SJCRH30 (cell line): ENCODE measurements at regions not wholly inside any gene's neighbourhood (a gene's known extent, or its start where the extent isn't known, plus 50 kb on each side); places are given as distances from the start of the nearest gene placed in this dataset.

Source experiments
- DNase-seq, 2 experiments: peaks; one replicate each; pipeline ENCODE4 v3.0.0-alpha.2; 2015 to 2020
- H3K27ac ChIP-seq: fragments of 250-450 bp; sonication (Bioruptor Pico); 2 replicates; pipeline ENCODE4 v1.5.1; 2020; ENCODE audit warnings: mild to moderate bottlenecking, moderate library complexity
- H3K27me3 ChIP-seq: fragments of 250-450 bp; sonication (Bioruptor Pico); 2 replicates; pipeline ENCODE4 v1.5.1; 2020; ENCODE audit warnings: mild to moderate bottlenecking, moderate library complexity
- H3K36me3 ChIP-seq: fragments of 250-450 bp; sonication (Bioruptor Pico); 2 replicates; pipeline ENCODE4 v1.5.1; 2020; ENCODE audit warnings: mild to moderate bottlenecking, moderate library complexity
- H3K4me1 ChIP-seq: fragments of 250-450 bp; sonication (Bioruptor Pico); 2 replicates; pipeline ENCODE4 v1.5.1; 2020; ENCODE audit warnings: mild to moderate bottlenecking, moderate library complexity
- H3K4me3 ChIP-seq: fragments of 250-450 bp; sonication (Bioruptor Pico); 2 replicates; pipeline ENCODE4 v1.5.1; 2020; ENCODE audit warnings: mild to moderate bottlenecking, moderate library complexity
- H3K9me3 ChIP-seq: fragments of 250-450 bp; sonication (Bioruptor Pico); replicated peaks from 2 replicates; pipeline ENCODE4 v1.5.1; 2020; ENCODE audit warnings: mild to moderate bottlenecking, moderate library complexity

GRCh38 chr6:14616656-14617055 lies 499.1 kb downstream of the CD83 start:
- DNase-seq, result no peak
- no peaks in the 10 kb centered on the region for H3K27me3 ChIP-seq
- no peaks in the 10 kb centered on the region for H3K9me3 ChIP-seq
- no peaks in the 10 kb centered on the region for H3K36me3 ChIP-seq
- no peaks in the 10 kb centered on the region for H3K4me1 ChIP-seq
- no peak overlapping the region for H3K4me3 ChIP-seq
- no peak overlapping the region for H3K27ac ChIP-seq

GRCh38 chr6:14618759-14619418 lies 501.3 kb downstream of the CD83 start:
- no peaks in the 10 kb centered on the region for H3K36me3 ChIP-seq
- H3K4me3 ChIP-seq, result no peak overlapping the region
- H3K27ac ChIP-seq, result no peak overlapping the region
- no peak for DNase-seq
- H3K27me3 ChIP-seq, result no peaks in the 10 kb centered on the region
- no peaks in the 10 kb centered on the region for H3K9me3 ChIP-seq
- H3K4me1 ChIP-seq, result no peaks in the 10 kb centered on the region

- Histone ChIP-seq H3K4me3 (no peak overlapping the region), H3K27ac (no peak overlapping the region), H3K9me3 (no peaks in the 10 kb centered on the region), H3K36me3 (no peaks in the 10 kb centered on the region), H3K4me1 (no peaks in the 10 kb centered on the region), H3K27me3 (no peaks in the 10 kb centered on the region)
- DNase-seq, result no peak
These were observed 501.8 kb downstream of the CD83 start for GRCh38 chr6:14619419-14619781.

GRCh38 chr6:14620522-14620921 lies 502.9 kb downstream of the CD83 start:
- no peaks in the 10 kb centered on the region for H3K4me1 ChIP-seq
- no peaks in the 10 kb centered on the region for H3K36me3 ChIP-seq
- no peak overlapping the region for H3K4me3 ChIP-seq
- H3K9me3 ChIP-seq, result no peaks in the 10 kb centered on the region
- no peak for DNase-seq
- H3K27ac ChIP-seq, result no peak overlapping the region
- no peaks in the 10 kb centered on the region for H3K27me3 ChIP-seq

GRCh38 chr6:14621518-14621917 lies 503.9 kb downstream of the CD83 start:
- no peaks in the 10 kb centered on the region for H3K9me3 ChIP-seq
- H3K27ac ChIP-seq, result no peak overlapping the region
- DNase-seq, result no peak
- no peaks in the 10 kb centered on the region for H3K27me3 ChIP-seq
- H3K4me1 ChIP-seq, result no peaks in the 10 kb centered on the region
- H3K4me3 ChIP-seq, result no peak overlapping the region
- H3K36me3 ChIP-seq, result no peaks in the 10 kb centered on the region

- no peaks in the 10 kb centered on the region for H3K4me1 ChIP-seq
These were observed 504.5 kb downstream of the CD83 start for GRCh38 chr6:14622085-14622484.

GRCh38 chr6:14622909-14623505 lies 505.4 kb downstream of the CD83 start:
- Histone ChIP-seq H3K9me3 (no peaks in the 10 kb centered on the region), H3K27ac (no peak overlapping the region), H3K36me3 (no peaks in the 10 kb centered on the region), H3K4me3 (no peak overlapping the region), H3K27me3 (no peaks in the 10 kb centered on the region), H3K4me1 (no peaks in the 10 kb centered on the region)
- no peak for DNase-seq

More at GRCh38 chr6:14622085-14622484, 504.5 kb downstream of the CD83 start:
- H3K9me3 ChIP-seq, result no peaks in the 10 kb centered on the region
- no peaks in the 10 kb centered on the region for H3K27me3 ChIP-seq
- no peak for DNase-seq
- no peaks in the 10 kb centered on the region for H3K36me3 ChIP-seq
- no peak overlapping the region for H3K27ac ChIP-seq
- no peak overlapping the region for H3K4me3 ChIP-seq

GRCh38 chr6:14625173-14625895 lies 507.8 kb downstream of the CD83 start:
- Histone ChIP-seq H3K27ac (no peak overlapping the region), H3K36me3 (no peaks in the 10 kb centered on the region), H3K4me3 (no peak overlapping the region), H3K27me3 (no peaks in the 10 kb centered on the region), H3K4me1 (no peaks in the 10 kb centered on the region), H3K9me3 (no peaks in the 10 kb centered on the region)
- no peak for DNase-seq

- H3K4me3 ChIP-seq, result no peak overlapping the region
- H3K27me3 ChIP-seq, result no peaks in the 10 kb centered on the region
- no peaks in the 10 kb centered on the region for H3K36me3 ChIP-seq
- no peaks in the 10 kb centered on the region for H3K4me1 ChIP-seq
- H3K9me3 ChIP-seq, result no peaks in the 10 kb centered on the region
- no peak for DNase-seq
- no peak overlapping the region for H3K27ac ChIP-seq
These were observed 509.0 kb downstream of the CD83 start for GRCh38 chr6:14626556-14626955.

- Histone ChIP-seq H3K36me3 (no peaks in the 10 kb centered on the region), H3K27me3 (no peaks in the 10 kb centered on the region), H3K4me3 (no peak overlapping the region), H3K9me3 (no peaks in the 10 kb centered on the region), H3K27ac (no peak overlapping the region), H3K4me1 (no peaks in the 10 kb centered on the region)
- no peak for DNase-seq
These were observed 512.4 kb downstream of the CD83 start for GRCh38 chr6:14630016-14630415.

GRCh38 chr6:14633479-14633878 lies 515.9 kb downstream of the CD83 start:
- Histone ChIP-seq H3K4me1 (no peaks in the 10 kb centered on the region), H3K9me3 (no peaks in the 10 kb centered on the region), H3K27me3 (no peaks in the 10 kb centered on the region), H3K36me3 (no peaks in the 10 kb centered on the region), H3K27ac (no peak overlapping the region), H3K4me3 (no peak overlapping the region)
- DNase-seq, result no peak

GRCh38 chr6:14634072-14634471 lies 516.5 kb downstream of the CD83 start:
- DNase-seq, result no peak
- no peaks in the 10 kb centered on the region for H3K27me3 ChIP-seq
- H3K4me1 ChIP-seq, result no peaks in the 10 kb centered on the region
- H3K9me3 ChIP-seq, result no peaks in the 10 kb centered on the region
- no peak overlapping the region for H3K27ac ChIP-seq
- no peak overlapping the region for H3K4me3 ChIP-seq
- no peaks in the 10 kb centered on the region for H3K36me3 ChIP-seq

- no peak for DNase-seq
- no peaks in the 10 kb centered on the region for H3K27me3 ChIP-seq
- no peaks in the 10 kb centered on the region for H3K9me3 ChIP-seq
- no peak overlapping the region for H3K27ac ChIP-seq
- no peaks in the 10 kb centered on the region for H3K4me1 ChIP-seq
- H3K4me3 ChIP-seq, result no peak overlapping the region
- H3K36me3 ChIP-seq, result no peaks in the 10 kb centered on the region
These were observed 517.6 kb downstream of the CD83 start for GRCh38 chr6:14635195-14635594.

GRCh38 chr6:14635934-14636591 lies 518.5 kb downstream of the CD83 start:
- H3K27ac ChIP-seq, result no peak overlapping the region
- no peaks in the 10 kb centered on the region for H3K9me3 ChIP-seq
- no peaks in the 10 kb centered on the region for H3K4me1 ChIP-seq
- H3K27me3 ChIP-seq, result no peaks in the 10 kb centered on the region
- no peak for DNase-seq
- H3K4me3 ChIP-seq, result no peak overlapping the region
- H3K36me3 ChIP-seq, result no peaks in the 10 kb centered on the region

- no peak for DNase-seq
- H3K9me3 ChIP-seq, result no peaks in the 10 kb centered on the region
- no peaks in the 10 kb centered on the region for H3K36me3 ChIP-seq
- no peak overlapping the region for H3K27ac ChIP-seq
- H3K4me3 ChIP-seq, result no peak overlapping the region; the same call in 1 of the 2 replicates
- H3K27me3 ChIP-seq, result no peaks in the 10 kb centered on the region
- H3K4me1 ChIP-seq, result no peaks in the 10 kb centered on the region
These were observed 520.9 kb downstream of the CD83 start for GRCh38 chr6:14638435-14638905.
